Breast epithelium (tissue), 3 donors: ENCODE measurements at regions not wholly inside any gene's neighbourhood (a gene's known extent, or its start where the extent isn't known, plus 50 kb on each side); places are given as distances from the start of the nearest gene placed in this dataset.
"Not testable (repeated sequence)": the region's sequence is repeated elsewhere in the genome, so short reads cannot be mapped to it uniquely, and the experiment has no call there.

Experiments used
- CTCF ChIP-seq, 3 donors: fragments of 450-650 bp; IDR thresholded peaks; one replicate each; pipeline ENCODE4 v1.5.1; 2016 to 2017; ENCODE audit warnings: antibody characterized with exemption in 3 of 3, mild to moderate bottlenecking in 3 of 3, moderate library complexity in 3 of 3
- POLR2A ChIP-seq: fragments of 450-650 bp; IDR thresholded peaks from one replicate; pipeline ENCODE4 v1.6.1; 2016; ENCODE audit warnings: antibody characterized with exemption, mild to moderate bottlenecking, moderate library complexity

GRCh38 chr13:44845281-44846058 is 143.8 kb downstream of the NUFIP1 start:
- TF ChIP-seq CTCF (IDR thresholded peaks at IDR 0.05); POLR2A: not testable (repeated sequence)
